ENCODE measurements at regions not wholly inside any gene's neighbourhood (a gene's known extent, or its start where the extent isn't known, plus 50 kb on each side); places are given as distances from the start of the nearest gene placed in this dataset.
"Not testable (repeated sequence)": the region's sequence is repeated elsewhere in the genome, so short reads cannot be mapped to it uniquely, and the experiment has no call there.

GRCh38 chr12:62010331-62010906 is 249.8 kb upstream of the USP15 start:
- H3K79me1 ChIP-seq (ENCODE audit: low read depth, low read length); H2BK15ac ChIP-seq (ENCODE audit: low read length); H2BK20ac ChIP-seq (ENCODE audit: low read length); H3K14ac ChIP-seq (ENCODE audit: insufficient read length); H3K4me2 ChIP-seq (ENCODE audit: insufficient read depth in 1 of 2, low read depth in 2 of 2, low read length in 2 of 2); H4K20me1 ChIP-seq (replicated peaks in 1 of 2; ENCODE audit: control insufficient read depth in 1 of 2, insufficient read depth in 2 of 2, low read length in 2 of 2); H3K27me3 ChIP-seq (replicated peaks in 1 of 4; ENCODE audit: control insufficient read depth in 3 of 4, extremely low read depth in 1 of 4, insufficient read depth in 3 of 4, low read length in 3 of 4); H3K9ac ChIP-seq (replicated peaks in 1 of 4; ENCODE audit: extremely low read depth in 1 of 4, low read depth in 3 of 4, low read length in 3 of 4); H3K4me1 ChIP-seq (replicated peaks in 1 of 4; ENCODE audit: control insufficient read depth in 3 of 4, insufficient read depth in 4 of 4, low read length in 3 of 4); H3K4me3 ChIP-seq (ENCODE audit: extremely low read depth in 1 of 4, insufficient read depth in 2 of 4, low read depth in 3 of 4, low read length in 4 of 4); H2BK120ac ChIP-seq (replicated peaks; ENCODE audit: low read depth, low read length); H3K23me2 ChIP-seq (ENCODE audit: low read depth, low read length); H3K56ac ChIP-seq (replicated peaks; ENCODE audit: insufficient read length, low read depth, low read length); H3K23ac ChIP-seq (ENCODE audit: insufficient read length); H3K27ac ChIP-seq (ENCODE audit: low read depth, low read length); H4K8ac ChIP-seq (ENCODE audit: extremely low read depth, insufficient read depth, low read length); H2AFZ ChIP-seq (ENCODE audit: low read length); H2BK12ac ChIP-seq (ENCODE audit: low read depth, low read length); H2BK5ac ChIP-seq (ENCODE audit: low read depth, low read length); H3K36me3 ChIP-seq (ENCODE audit: control insufficient read depth in 2 of 4, insufficient read depth in 4 of 4, low read length in 3 of 4); DNase-seq (ENCODE audit: low read depth in 1 of 2, low spot score in 2 of 2); H4K5ac ChIP-seq (ENCODE audit: insufficient read length, low read depth, low read length); H3K79me2 ChIP-seq (ENCODE audit: control insufficient read depth in 1 of 2, insufficient read depth in 2 of 2, low read length in 2 of 2); CTCF ChIA-PET (ENCODE audit: partially characterized antibody); POLR2A ChIA-PET (ENCODE audit: partially characterized antibody); FAIRE-seq; H3K18ac ChIP-seq (ENCODE audit: extremely low read depth, low read length); H2AK5ac ChIP-seq (ENCODE audit: low read depth, low read length); H3K4ac ChIP-seq (replicated peaks; ENCODE audit: insufficient read length, low read depth, low read length); H4K91ac ChIP-seq (replicated peaks; ENCODE audit: insufficient read length, low read length): not testable (repeated sequence)
- 100% methylated on average over 2 of the region's 32 CpGs; no CpG with 5 or more reads in 1 of the 2 experiments for WGBS, 2 experiments (ENCODE audit: extremely low coverage in 1 of 2, insufficient coverage in 1 of 2, insufficient read length in 1 of 2, insufficient replicate concordance in 2 of 2, low coverage in 1 of 2, low lambda C conversion rate in 2 of 2, missing lambda C conversion rate in 1 of 2)
- peaks cover 0 to 12% of the 10 kb centered on the region in 2 experiments; a peak in 1 of 4 replicates for H3K9me3 ChIP-seq (ENCODE audit: insufficient read depth in 2 of 2, low read depth in 1 of 2, low read length in 1 of 2)

- H4K20me1 ChIP-seq (replicated peaks in 1 of 2; ENCODE audit: control insufficient read depth in 1 of 2, insufficient read depth in 2 of 2, low read length in 2 of 2); H3K36me3 ChIP-seq (ENCODE audit: control insufficient read depth in 2 of 4, insufficient read depth in 4 of 4, low read length in 3 of 4); H2BK15ac ChIP-seq (ENCODE audit: low read length); H4K8ac ChIP-seq (ENCODE audit: extremely low read depth, insufficient read depth, low read length); H4K91ac ChIP-seq (replicated peaks; ENCODE audit: insufficient read length, low read length); H2AFZ ChIP-seq (ENCODE audit: low read length); H3K79me2 ChIP-seq (ENCODE audit: control insufficient read depth in 1 of 2, insufficient read depth in 2 of 2, low read length in 2 of 2); FAIRE-seq; H3K23ac ChIP-seq (ENCODE audit: insufficient read length); DNase-seq (ENCODE audit: low read depth in 1 of 2, low spot score in 2 of 2); H4K5ac ChIP-seq (ENCODE audit: insufficient read length, low read depth, low read length); H3K4ac ChIP-seq (replicated peaks; ENCODE audit: insufficient read length, low read depth, low read length); H3K4me3 ChIP-seq (ENCODE audit: extremely low read depth in 1 of 4, insufficient read depth in 2 of 4, low read depth in 3 of 4, low read length in 4 of 4); H3K79me1 ChIP-seq (ENCODE audit: low read depth, low read length); H2AK5ac ChIP-seq (ENCODE audit: low read depth, low read length); H2BK20ac ChIP-seq (ENCODE audit: low read length); H2BK120ac ChIP-seq (replicated peaks; ENCODE audit: low read depth, low read length); H3K4me2 ChIP-seq (ENCODE audit: insufficient read depth in 1 of 2, low read depth in 2 of 2, low read length in 2 of 2); H3K27me3 ChIP-seq (replicated peaks in 1 of 4; ENCODE audit: control insufficient read depth in 3 of 4, extremely low read depth in 1 of 4, insufficient read depth in 3 of 4, low read length in 3 of 4); H3K23me2 ChIP-seq (ENCODE audit: low read depth, low read length); H3K18ac ChIP-seq (ENCODE audit: extremely low read depth, low read length); H2BK12ac ChIP-seq (ENCODE audit: low read depth, low read length); H2BK5ac ChIP-seq (ENCODE audit: low read depth, low read length); H3K9ac ChIP-seq (replicated peaks in 1 of 4; ENCODE audit: extremely low read depth in 1 of 4, low read depth in 3 of 4, low read length in 3 of 4); H3K4me1 ChIP-seq (replicated peaks in 1 of 4; ENCODE audit: control insufficient read depth in 3 of 4, insufficient read depth in 4 of 4, low read length in 3 of 4); H3K56ac ChIP-seq (replicated peaks; ENCODE audit: insufficient read length, low read depth, low read length); CTCF ChIA-PET (ENCODE audit: partially characterized antibody); H3K27ac ChIP-seq (ENCODE audit: low read depth, low read length); H3K14ac ChIP-seq (ENCODE audit: insufficient read length); POLR2A ChIA-PET (ENCODE audit: partially characterized antibody): not testable (repeated sequence)
- 96% methylated on average over 5 of the region's 22 CpGs; no CpG with 5 or more reads in 1 of the 2 experiments for WGBS, 2 experiments (ENCODE audit: extremely low coverage in 1 of 2, insufficient coverage in 1 of 2, insufficient read length in 1 of 2, insufficient replicate concordance in 2 of 2, low coverage in 1 of 2, low lambda C conversion rate in 2 of 2, missing lambda C conversion rate in 1 of 2)
- peaks cover 0 to 12% of the 10 kb centered on the region in 2 experiments; a peak in 1 of 4 replicates for H3K9me3 ChIP-seq (ENCODE audit: insufficient read depth in 2 of 2, low read depth in 1 of 2, low read length in 1 of 2)
Measured at GRCh38 chr12:62010973-62011372, 249.2 kb upstream of the USP15 start.
